MM.1S (cell line): ENCODE measurements at regions not wholly inside any gene's neighbourhood (a gene's known extent, or its start where the extent isn't known, plus 50 kb on each side); places are given as distances from the start of the nearest gene placed in this dataset.

ENCODE experiments used
- DNase-seq: peaks from one replicate; pipeline ENCODE4 v3.0.0-alpha.2; 2015
- H2AFZ ChIP-seq: fragments of 300-600 bp; sonication (generic); 2 replicates; pipeline ENCODE4 v1.6.0; 2016; ENCODE audit warnings: antibody characterized with exemption, low read length
- H3F3A ChIP-seq: fragments of 300-600 bp; sonication (generic); 2 replicates; pipeline ENCODE4 v1.6.1; 2016; ENCODE audit warnings: mild to moderate bottlenecking, antibody characterized with exemption, low read length, moderate library complexity, mixed read lengths; ENCODE audit not compliant: insufficient read depth
- H3K27ac ChIP-seq: fragments of 300-600 bp; sonication (generic); 2 replicates; pipeline ENCODE4 v1.5.1; 2016; ENCODE audit warnings: mild to moderate bottlenecking, low read length
- H3K27me3 ChIP-seq: fragments of 300-600 bp; sonication (generic); replicated peaks from 2 replicates; pipeline ENCODE4 v1.6.0; 2016; ENCODE audit warnings: low read length; ENCODE audit not compliant: insufficient read depth
- H3K36me3 ChIP-seq: fragments of 300-600 bp; sonication (generic); replicated peaks from 2 replicates; pipeline ENCODE4 v1.6.1; 2016; ENCODE audit warnings: mild to moderate bottlenecking, low read length, mixed read lengths; ENCODE audit not compliant: insufficient read depth
- H3K4me1 ChIP-seq: fragments of 300-600 bp; sonication (generic); 2 replicates; pipeline ENCODE4 v1.6.1; 2016; ENCODE audit warnings: low read length, mixed read lengths
- H3K4me2 ChIP-seq: fragments of 300-600 bp; sonication (generic); 2 replicates; pipeline ENCODE4 v1.6.0; 2016; ENCODE audit warnings: low read depth, low read length
- H3K4me3 ChIP-seq: fragments of 300-600 bp; sonication (generic); 2 replicates; pipeline ENCODE4 v1.5.1; 2016; ENCODE audit warnings: low read length, mixed read lengths
- H3K79me2 ChIP-seq: fragments of 300-600 bp; sonication (generic); 2 replicates; pipeline ENCODE4 v1.6.1; 2016; ENCODE audit warnings: mixed run types, low read length, mixed read lengths
- H3K9ac ChIP-seq: fragments of 300-600 bp; sonication (generic); 2 replicates; pipeline ENCODE4 v1.6.1; 2016; ENCODE audit warnings: low read length, mixed read lengths
- H3K9me2 ChIP-seq: fragments of 300-600 bp; sonication (generic); replicated peaks from 2 replicates; pipeline ENCODE4 v1.6.1; 2016; ENCODE audit warnings: mild to moderate bottlenecking, low read length, mixed read lengths; ENCODE audit not compliant: insufficient read depth
- H3K9me3 ChIP-seq: fragments of 300-600 bp; sonication (generic); replicated peaks from 2 replicates; pipeline ENCODE4 v1.6.1; 2016; ENCODE audit warnings: mild to moderate bottlenecking, low read length, mixed read lengths; ENCODE audit not compliant: insufficient read depth
- H4K20me1 ChIP-seq: fragments of 300-600 bp; sonication (generic); 2 replicates; pipeline ENCODE4 v1.6.1; 2016; ENCODE audit warnings: mild to moderate bottlenecking, low read length, moderate library complexity, mixed read lengths; ENCODE audit not compliant: insufficient read depth
- EZH2 ChIP-seq: fragments of 300-600 bp; sonication (generic); optimal IDR thresholded peaks from 2 replicates; pipeline ENCODE3; 2017; ENCODE audit warnings: low read depth, mild to moderate bottlenecking, antibody characterized with exemption, low read length, mixed read lengths
- EZH2phosphoT487 ChIP-seq: fragments of 300-600 bp; sonication (generic); IDR thresholded peaks from 2 replicates; pipeline ENCODE4 v1.6.1; 2018; ENCODE audit warnings: antibody characterized with exemption, low read length
- TF ChIP-seq, protein P1 (sequence below): fragments of 300-600 bp; sonication (generic); IDR thresholded peaks from 2 replicates; pipeline ENCODE4 v1.5.1; 2016; ENCODE audit warnings: antibody characterized with exemption, low read length, mixed read lengths

GRCh38 chr12:58347691-58348090 is 406.3 kb downstream of the ATP23 start:
- H4K20me1 ChIP-seq, result no peaks in the 10 kb centered on the region
- H3K36me3 ChIP-seq, result no peaks in the 10 kb centered on the region
- H3K27ac ChIP-seq, result no peak overlapping the region
- H3K4me1 ChIP-seq, result no peaks in the 10 kb centered on the region
- H2AFZ ChIP-seq, result no peak overlapping the region
- no peaks in the 10 kb centered on the region for H3F3A ChIP-seq
- no peaks in the 10 kb centered on the region for H3K9me3 ChIP-seq
- TF ChIP-seq EZH2 (no peak), EZH2phosphoT487 (no peak)
- TF ChIP-seq, protein P1, sequence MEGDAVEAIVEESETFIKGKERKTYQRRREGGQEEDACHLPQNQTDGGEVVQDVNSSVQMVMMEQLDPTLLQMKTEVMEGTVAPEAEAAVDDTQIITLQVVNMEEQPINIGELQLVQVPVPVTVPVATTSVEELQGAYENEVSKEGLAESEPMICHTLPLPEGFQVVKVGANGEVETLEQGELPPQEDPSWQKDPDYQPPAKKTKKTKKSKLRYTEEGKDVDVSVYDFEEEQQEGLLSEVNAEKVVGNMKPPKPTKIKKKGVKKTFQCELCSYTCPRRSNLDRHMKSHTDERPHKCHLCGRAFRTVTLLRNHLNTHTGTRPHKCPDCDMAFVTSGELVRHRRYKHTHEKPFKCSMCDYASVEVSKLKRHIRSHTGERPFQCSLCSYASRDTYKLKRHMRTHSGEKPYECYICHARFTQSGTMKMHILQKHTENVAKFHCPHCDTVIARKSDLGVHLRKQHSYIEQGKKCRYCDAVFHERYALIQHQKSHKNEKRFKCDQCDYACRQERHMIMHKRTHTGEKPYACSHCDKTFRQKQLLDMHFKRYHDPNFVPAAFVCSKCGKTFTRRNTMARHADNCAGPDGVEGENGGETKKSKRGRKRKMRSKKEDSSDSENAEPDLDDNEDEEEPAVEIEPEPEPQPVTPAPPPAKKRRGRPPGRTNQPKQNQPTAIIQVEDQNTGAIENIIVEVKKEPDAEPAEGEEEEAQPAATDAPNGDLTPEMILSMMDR, result no peak
- no peak overlapping the region for H3K4me2 ChIP-seq
- no peaks in the 10 kb centered on the region for H3K27me3 ChIP-seq
- H3K9ac ChIP-seq, result no peak overlapping the region
- H3K9me2 ChIP-seq, result no peaks in the 10 kb centered on the region
- no peak overlapping the region for H3K4me3 ChIP-seq
- no peaks in the 10 kb centered on the region for H3K79me2 ChIP-seq
- DNase-seq, result no peak

- no peaks in the 10 kb centered on the region for H4K20me1 ChIP-seq
- H3K4me2 ChIP-seq, result no peak overlapping the region
These were observed 407.8 kb downstream of the ATP23 start for GRCh38 chr12:58349161-58349560.

GRCh38 chr12:58356794-58357193 is 415.4 kb downstream of the ATP23 start:
- DNase-seq, result no peak
- no peaks in the 10 kb centered on the region for H4K20me1 ChIP-seq
- no peak overlapping the region for H3K27ac ChIP-seq
- no peaks in the 10 kb centered on the region for H3K9me2 ChIP-seq
- H3K79me2 ChIP-seq, result no peaks in the 10 kb centered on the region
- H3K36me3 ChIP-seq, result no peaks in the 10 kb centered on the region
- H2AFZ ChIP-seq, result no peak overlapping the region
- no peaks in the 10 kb centered on the region for H3K4me1 ChIP-seq
- H3K4me3 ChIP-seq, result no peak overlapping the region
- no peak overlapping the region for H3K4me2 ChIP-seq
- TF ChIP-seq, protein P1, result no peak
- TF ChIP-seq EZH2phosphoT487 (no peak), EZH2 (no peak)
- H3K9me3 ChIP-seq, result no peaks in the 10 kb centered on the region
- H3K9ac ChIP-seq, result no peak overlapping the region
- no peaks in the 10 kb centered on the region for H3K27me3 ChIP-seq
- H3F3A ChIP-seq, result no peaks in the 10 kb centered on the region

More at GRCh38 chr12:58349161-58349560, 407.8 kb downstream of the ATP23 start:
- Histone ChIP-seq H3K9me2 (no peaks in the 10 kb centered on the region), H3K4me3 (no peak overlapping the region), H2AFZ (no peak overlapping the region), H3K27ac (no peak overlapping the region), H3K9ac (no peak overlapping the region), H3K79me2 (no peaks in the 10 kb centered on the region), H3K27me3 (no peaks in the 10 kb centered on the region), H3K4me1 (no peaks in the 10 kb centered on the region), H3F3A (no peaks in the 10 kb centered on the region), H3K36me3 (no peaks in the 10 kb centered on the region), H3K9me3 (no peaks in the 10 kb centered on the region)
- TF ChIP-seq, protein P1, result no peak
- no peak for TF ChIP-seq EZH2
- TF ChIP-seq EZH2phosphoT487, result no peak
- DNase-seq, result no peak
